K562 (cell line): ENCODE measurements at regions not wholly inside any gene's neighbourhood (a gene's known extent, or its start where the extent isn't known, plus 50 kb on each side); places are given as distances from the start of the nearest gene placed in this dataset.

Experiments
- CREBBP ChIP-seq: IDR thresholded peaks from one replicate; pipeline ENCODE4 v1.6.1; 2012; ENCODE audit warnings: low read depth, mild to moderate bottlenecking, control low read depth, inconsistent platforms, low read length
- E2F8 ChIP-seq: fragments of 450-650 bp; IDR thresholded peaks from 2 replicates; pipeline ENCODE4 v1.7.1; 2018; ENCODE audit warnings: mild to moderate bottlenecking, low read depth; ENCODE audit not compliant: partially characterized antibody
- E4F1 ChIP-seq: fragments of 250-450 bp; sonication (Bioruptor Pico); IDR thresholded peaks from 2 replicates; pipeline ENCODE4 v1.5.0; 2021; ENCODE audit warnings: mild to moderate bottlenecking, borderline replicate concordance
- KLF6 ChIP-seq: fragments of 250-450 bp; sonication (Bioruptor Pico); IDR thresholded peaks from 2 replicates; pipeline ENCODE4 v1.4.0; 2020; ENCODE audit warnings: mild to moderate bottlenecking, moderate library complexity, borderline replicate concordance
- SLC30A9 ChIP-seq: fragments of 250-450 bp; sonication (Bioruptor Pico); IDR thresholded peaks from 2 replicates; pipeline ENCODE4 v1.8.0; 2022; ENCODE audit warnings: mild to moderate bottlenecking, moderate library complexity
- ZFP30 ChIP-seq: fragments of 250-450 bp; sonication (Bioruptor Pico); IDR thresholded peaks from 2 replicates; pipeline ENCODE4 v1.8.0; 2022; ENCODE audit warnings: moderate library complexity, mild to moderate bottlenecking, inconsistent platforms, borderline replicate concordance
- ZNF197 ChIP-seq: fragments of 200-800 bp; sonication (Bioruptor generic); IDR thresholded peaks from 2 replicates; pipeline ENCODE4 v1.6.1; 2016; ENCODE audit warnings: low read depth, missing genetic modification characterization, missing compliant biosample characterization
- ZNF764 ChIP-seq: fragments of 250-450 bp; sonication (Bioruptor Pico); IDR thresholded peaks from 2 replicates; pipeline ENCODE4 v1.4.0; 2020; ENCODE audit warnings: low read depth, mild to moderate bottlenecking, moderate library complexity
- ZNF766 ChIP-seq: fragments of 200-800 bp; sonication (Bioruptor generic); conservative IDR thresholded peaks from 2 replicates; pipeline ENCODE4 v1.6.1; 2016; ENCODE audit warnings: missing genetic modification characterization, missing compliant biosample characterization
- TF ChIP-seq, protein P1 (sequence below): fragments of 450-650 bp; IDR thresholded peaks from 2 replicates; pipeline ENCODE4 v1.6.1; 2018; ENCODE audit warnings: mild to moderate bottlenecking, low read depth; ENCODE audit not compliant: partially characterized antibody

DNA sequence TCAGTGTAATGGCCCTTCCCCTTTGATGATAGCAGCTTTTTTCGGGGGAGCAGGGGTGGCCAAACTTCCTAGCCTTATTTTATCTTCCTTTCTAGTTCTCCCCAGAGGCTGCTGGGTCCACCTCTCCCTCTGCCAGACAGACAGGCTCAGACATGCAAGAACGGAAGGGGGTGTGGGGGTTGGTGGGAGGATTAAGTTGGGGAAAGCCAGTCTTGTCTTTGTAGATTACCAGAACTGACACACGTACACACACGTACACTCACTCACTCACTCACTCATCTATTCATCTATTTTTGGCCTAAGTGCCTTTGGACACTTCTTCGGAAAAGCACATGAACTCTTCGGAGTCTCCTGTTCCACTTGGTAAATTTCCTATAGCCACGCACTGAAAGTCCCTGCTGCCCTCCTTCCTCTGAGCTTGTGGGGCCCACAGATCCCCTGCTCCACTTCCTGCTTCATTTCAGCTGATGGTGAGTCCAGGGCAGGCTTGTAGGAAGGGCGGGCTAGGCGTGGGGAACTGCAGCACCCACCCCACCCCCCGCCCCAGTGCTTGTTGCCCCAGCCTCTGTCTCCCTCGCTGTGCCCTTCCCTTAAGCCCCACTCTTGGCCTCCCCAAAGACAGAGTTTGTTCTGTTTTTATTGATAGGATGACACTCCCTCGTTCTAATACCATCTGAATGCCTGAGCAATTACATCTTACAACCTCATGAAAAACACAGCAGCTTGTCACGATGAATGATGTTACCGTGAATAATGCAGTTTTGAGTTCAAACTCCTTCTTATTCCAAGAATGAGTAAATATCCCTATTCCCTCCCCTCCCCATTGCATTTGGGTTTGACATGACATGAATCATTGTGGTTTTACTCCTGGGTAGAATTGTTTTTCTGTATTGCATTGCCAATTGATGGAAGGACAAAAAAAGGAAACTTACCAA is 60.7 kb upstream of the ATP5PO start (continued):
- TF ChIP-seq SLC30A9 (CRISPR knock-in tag) (no peak), KLF6 (CRISPR knock-in tag) (no peak), CREBBP (no peak), E2F8 (no peak), E4F1 (CRISPR knock-in tag) (no peak), ZNF764 (CRISPR knock-in tag) (no peak), ZNF766 (CRISPR knock-in tag) (peak; percentile 59), ZNF197 (CRISPR knock-in tag) (peak; percentile 90), ZFP30 (CRISPR knock-in tag) (no peak)
- TF ChIP-seq, protein P1, sequence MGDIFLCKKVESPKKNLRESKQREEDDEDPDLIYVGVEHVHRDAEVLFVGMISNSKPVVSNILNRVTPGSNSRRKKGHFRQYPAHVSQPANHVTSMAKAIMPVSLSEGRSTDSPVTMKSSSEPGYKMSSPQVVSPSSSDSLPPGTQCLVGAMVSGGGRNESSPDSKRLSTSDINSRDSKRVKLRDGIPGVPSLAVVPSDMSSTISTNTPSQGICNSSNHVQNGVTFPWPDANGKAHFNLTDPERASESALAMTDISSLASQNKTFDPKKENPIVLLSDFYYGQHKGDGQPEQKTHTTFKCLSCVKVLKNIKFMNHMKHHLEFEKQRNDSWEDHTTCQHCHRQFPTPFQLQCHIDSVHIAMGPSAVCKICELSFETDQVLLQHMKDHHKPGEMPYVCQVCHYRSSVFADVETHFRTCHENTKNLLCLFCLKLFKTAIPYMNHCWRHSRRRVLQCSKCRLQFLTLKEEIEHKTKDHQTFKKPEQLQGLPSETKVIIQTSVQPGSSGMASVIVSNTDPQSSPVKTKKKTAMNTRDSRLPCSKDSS: no peak
